ENCODE measurements at regions not wholly inside any gene's neighbourhood (a gene's known extent, or its start where the extent isn't known, plus 50 kb on each side); places are given as distances from the start of the nearest gene placed in this dataset.

DNA sequence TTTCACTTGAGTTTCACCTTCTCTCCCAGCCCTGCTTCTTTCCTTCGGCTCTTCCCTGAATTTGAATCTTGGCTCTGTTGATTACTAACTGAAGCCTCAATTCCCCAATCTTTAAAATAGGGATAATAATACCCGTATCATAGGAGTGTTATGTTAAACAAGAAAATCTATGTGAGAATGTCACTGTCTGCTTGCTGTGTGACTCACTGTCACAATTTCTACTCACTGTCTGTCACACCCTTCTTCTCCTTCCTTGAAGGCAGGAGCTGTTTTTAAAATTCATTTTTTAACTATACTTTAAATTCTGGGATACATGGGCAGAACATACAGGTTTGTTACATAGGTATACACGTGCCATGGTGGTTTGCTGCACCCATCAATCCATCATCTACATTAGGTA is 141.6 kb upstream of the CXCR4 start:
- TF ChIP-seq, protein P1, sequence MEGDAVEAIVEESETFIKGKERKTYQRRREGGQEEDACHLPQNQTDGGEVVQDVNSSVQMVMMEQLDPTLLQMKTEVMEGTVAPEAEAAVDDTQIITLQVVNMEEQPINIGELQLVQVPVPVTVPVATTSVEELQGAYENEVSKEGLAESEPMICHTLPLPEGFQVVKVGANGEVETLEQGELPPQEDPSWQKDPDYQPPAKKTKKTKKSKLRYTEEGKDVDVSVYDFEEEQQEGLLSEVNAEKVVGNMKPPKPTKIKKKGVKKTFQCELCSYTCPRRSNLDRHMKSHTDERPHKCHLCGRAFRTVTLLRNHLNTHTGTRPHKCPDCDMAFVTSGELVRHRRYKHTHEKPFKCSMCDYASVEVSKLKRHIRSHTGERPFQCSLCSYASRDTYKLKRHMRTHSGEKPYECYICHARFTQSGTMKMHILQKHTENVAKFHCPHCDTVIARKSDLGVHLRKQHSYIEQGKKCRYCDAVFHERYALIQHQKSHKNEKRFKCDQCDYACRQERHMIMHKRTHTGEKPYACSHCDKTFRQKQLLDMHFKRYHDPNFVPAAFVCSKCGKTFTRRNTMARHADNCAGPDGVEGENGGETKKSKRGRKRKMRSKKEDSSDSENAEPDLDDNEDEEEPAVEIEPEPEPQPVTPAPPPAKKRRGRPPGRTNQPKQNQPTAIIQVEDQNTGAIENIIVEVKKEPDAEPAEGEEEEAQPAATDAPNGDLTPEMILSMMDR (IDR thresholded peaks at IDR 0.05; ENCODE audit: extremely low read depth, missing control alignments): no peak
- DNase-seq (ENCODE audit: low spot score): no peak

DNA sequence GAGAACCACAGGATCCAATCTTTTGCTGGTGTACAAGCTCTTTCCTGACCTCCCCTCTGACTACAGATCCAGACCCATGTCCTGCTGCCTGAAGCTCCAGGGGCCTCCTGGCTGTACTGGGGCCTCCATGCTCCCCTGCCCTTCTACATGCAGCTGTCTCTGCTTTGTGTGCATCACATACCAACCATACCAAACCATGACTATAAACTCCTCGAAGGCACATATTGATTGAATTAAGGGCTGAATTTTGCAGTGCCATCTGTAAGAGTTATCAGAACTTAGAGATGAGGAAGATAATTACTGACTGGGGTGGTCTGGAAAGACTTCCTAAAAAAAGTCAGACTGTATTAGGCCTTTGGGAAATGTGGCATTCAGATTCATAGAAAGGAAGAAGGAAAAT is 139.9 kb upstream of the CXCR4 start:
- TF ChIP-seq, protein P1 (IDR thresholded peaks at IDR 0.05; ENCODE audit: extremely low read depth, missing control alignments): no peak
- DNase-seq (ENCODE audit: low spot score): no peak

DNA sequence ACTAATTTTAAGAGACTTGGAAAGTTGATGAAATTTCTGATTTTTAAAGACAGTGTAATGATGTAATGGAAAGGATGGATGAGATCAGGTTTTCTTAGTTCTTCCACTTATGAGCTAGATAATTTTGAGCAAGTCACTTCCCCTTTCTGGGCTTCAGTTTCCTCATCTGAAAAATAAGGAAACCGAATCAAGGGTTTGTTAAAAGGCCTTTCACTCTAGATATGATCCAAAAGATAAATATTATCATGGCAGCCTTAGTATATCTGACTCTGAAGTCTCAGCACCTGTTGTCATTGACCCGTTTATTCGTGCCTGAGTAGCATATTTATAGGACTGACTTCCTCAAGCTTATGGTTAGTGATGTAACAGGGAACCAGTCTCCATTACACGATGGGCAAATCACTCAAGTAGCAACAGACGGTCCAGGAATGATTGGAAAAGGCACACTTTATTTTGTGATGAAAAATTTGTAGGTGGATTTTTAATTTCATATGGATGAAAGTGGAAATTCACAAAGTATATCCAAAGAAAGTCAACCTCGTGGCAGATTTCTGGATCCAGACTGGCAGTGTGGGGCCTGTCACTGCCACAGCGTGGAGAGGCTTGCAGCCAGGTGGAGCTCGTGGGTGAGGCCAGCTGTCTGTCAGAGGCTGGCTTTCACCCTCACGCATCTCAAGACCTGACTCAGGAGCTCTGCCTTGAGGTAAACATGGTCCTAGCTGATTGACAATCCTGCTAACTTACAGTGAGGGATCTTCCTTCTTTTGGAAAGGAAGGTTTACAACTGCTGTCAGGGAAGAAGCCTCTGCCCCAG is 137.9 kb upstream of the CXCR4 start:
- DNase-seq (ENCODE audit: low spot score): peak; percentile 34
- TF ChIP-seq, protein P1 (IDR thresholded peaks at IDR 0.05; ENCODE audit: extremely low read depth, missing control alignments): peak; percentile 29

DNA sequence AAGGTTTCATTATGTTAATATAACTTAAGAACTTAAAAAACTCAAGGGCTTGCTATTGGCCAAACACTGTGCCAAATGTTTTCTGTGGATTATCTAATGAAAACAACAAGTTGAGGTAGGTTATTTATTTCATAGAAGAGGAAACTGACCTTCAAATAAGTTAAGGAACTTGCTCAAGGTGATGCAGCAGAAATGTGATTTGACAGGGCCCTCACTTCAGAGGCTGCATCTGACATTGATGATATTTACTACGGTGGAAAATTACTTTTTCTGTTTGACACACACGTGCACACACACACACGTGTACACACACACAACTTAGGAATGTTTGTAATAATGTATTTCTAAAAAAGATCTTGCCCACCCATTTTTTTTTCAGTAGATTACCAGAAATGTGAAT is 137.2 kb upstream of the CXCR4 start:
- no peak for DNase-seq (ENCODE audit: low spot score)
- TF ChIP-seq, protein P1 (IDR thresholded peaks at IDR 0.05; ENCODE audit: extremely low read depth, missing control alignments): no peak

DNA sequence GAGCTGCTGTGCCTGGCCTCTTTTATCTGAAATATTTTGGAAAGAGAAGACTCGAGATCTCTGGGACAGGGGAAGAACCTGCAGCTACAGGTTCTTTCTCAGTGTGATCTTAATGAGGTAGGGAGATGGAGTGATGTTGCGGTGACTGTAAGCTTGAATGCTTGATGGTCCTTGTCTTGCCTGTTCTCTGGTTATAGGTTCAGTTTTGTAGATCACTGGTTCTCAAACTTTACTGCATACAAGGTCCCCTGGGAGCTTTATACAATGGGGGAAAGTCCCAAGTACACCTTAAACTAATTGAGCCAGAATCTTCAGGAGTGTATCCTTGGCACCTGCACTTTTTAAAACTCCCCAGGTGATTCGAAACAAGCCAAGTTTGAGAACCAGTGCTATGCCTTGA is 136.7 kb upstream of the CXCR4 start:
- no peak for DNase-seq (ENCODE audit: low spot score)
- TF ChIP-seq, protein P1 (IDR thresholded peaks at IDR 0.05; ENCODE audit: extremely low read depth, missing control alignments): no peak

DNA sequence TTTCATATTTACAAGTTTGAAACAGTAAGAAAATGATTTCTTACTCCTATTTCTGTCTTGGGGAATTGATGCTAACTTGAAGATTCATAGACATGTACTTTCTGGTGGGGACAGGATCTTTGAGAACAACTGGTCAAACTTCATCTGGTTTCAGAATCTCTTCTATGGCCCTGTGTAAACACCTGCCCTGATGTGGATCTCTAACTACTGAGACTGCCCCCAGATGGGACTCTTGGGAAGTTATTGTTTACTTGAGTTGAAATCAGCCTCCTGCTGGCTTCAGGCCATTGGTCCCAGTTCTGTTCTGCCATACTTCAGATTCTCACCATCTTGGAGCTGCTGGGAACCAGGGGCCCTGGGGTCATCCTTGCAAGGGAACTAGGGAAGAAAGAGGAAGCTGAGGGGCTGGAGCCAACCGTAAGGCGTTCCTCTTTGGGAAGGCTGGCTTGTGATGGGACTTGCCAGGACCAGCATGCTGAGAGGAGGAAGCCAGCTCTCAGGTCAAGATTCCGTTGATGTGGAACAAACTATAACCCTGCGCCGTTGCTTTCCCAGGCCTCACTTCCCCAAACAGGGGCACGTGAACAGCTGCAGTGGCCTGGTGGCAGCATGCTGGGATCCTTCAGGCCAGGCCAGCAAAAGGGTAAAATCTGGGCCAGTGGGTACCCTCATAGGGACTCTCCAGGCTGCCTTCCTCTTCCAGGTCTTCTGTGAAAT is 135.5 kb upstream of the CXCR4 start:
- DNase-seq (ENCODE audit: low spot score): no peak
- TF ChIP-seq, protein P1 (IDR thresholded peaks at IDR 0.05; ENCODE audit: extremely low read depth, missing control alignments): no peak

DNA sequence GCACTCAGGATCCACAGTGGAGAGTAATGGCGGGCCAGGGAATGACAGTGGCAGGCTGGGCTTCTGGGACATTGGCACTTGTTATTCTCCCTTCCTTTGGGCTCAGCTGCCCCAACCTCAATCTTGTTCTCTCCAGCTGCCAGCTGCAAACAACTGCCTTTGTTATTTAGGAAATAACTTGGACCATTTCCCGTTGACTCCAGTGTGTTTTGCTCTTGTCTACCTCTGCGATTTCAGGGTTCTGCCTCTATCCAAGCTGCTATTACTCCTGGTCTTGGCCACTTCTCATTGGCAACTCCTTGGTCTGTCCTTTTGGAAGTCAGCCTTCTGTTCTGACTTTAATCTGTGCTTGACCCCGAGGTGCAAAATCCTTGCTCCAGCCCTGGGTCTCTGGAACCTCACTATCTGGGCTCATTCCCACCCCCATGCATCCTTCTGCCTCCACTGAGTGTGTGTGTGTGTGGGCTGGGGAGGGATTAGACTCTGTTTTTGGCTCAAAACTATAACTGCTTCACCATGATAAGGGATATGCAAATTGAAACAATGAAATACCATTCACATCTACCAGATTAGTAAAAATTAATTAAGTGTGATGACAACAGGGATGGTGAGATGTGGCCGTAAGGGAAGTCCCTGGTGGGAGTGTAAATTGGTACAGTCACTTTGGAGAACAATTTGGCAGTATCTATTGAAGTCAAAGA is 134.1 kb upstream of the CXCR4 start:
- DNase-seq (ENCODE audit: low spot score): no peak
- TF ChIP-seq, protein P1 (IDR thresholded peaks at IDR 0.05; ENCODE audit: extremely low read depth, missing control alignments): no peak

Measured in GM20000 (cell line).